Hepatocyte (in vitro differentiated cells): ENCODE measurements at regions not wholly inside any gene's neighbourhood (a gene's known extent, or its start where the extent isn't known, plus 50 kb on each side); places are given as distances from the start of the nearest gene placed in this dataset.
A peak's percentile ranks its signal among the peaks of the same experiment; 100 is the strongest.

ENCODE experiments used
- DNase-seq: peaks from one replicate; pipeline ENCODE4 v3.0.0-alpha.2; 2016; ENCODE audit warnings: low spot score
- H2AFZ ChIP-seq: fragments of 200-600 bp; sonication (generic); 2 replicates; pipeline ENCODE4 v1.6.0; 2016; ENCODE audit warnings: antibody characterized with exemption, mild to moderate bottlenecking
- H3K27ac ChIP-seq: fragments of 200-600 bp; sonication (generic); 2 replicates; pipeline ENCODE4 v1.5.1; 2016; ENCODE audit warnings: mild to moderate bottlenecking
- H3K27me3 ChIP-seq: fragments of 200-600 bp; sonication (generic); 2 replicates; pipeline ENCODE4 v1.6.1; 2016
- H3K36me3 ChIP-seq: fragments of 200-600 bp; sonication (generic); replicated peaks from 2 replicates; pipeline ENCODE4 v1.5.1; 2016; ENCODE audit warnings: low read depth; ENCODE audit not compliant: insufficient read depth
- H3K4me1 ChIP-seq: fragments of 200-600 bp; sonication (generic); 2 replicates; pipeline ENCODE4 v1.5.1; 2016; ENCODE audit warnings: mild to moderate bottlenecking, moderate library complexity; ENCODE audit not compliant: insufficient read depth
- H3K4me2 ChIP-seq: fragments of 200-600 bp; sonication (generic); 2 replicates; pipeline ENCODE4 v1.6.0; 2016
- H3K4me3 ChIP-seq: fragments of 200-600 bp; sonication (generic); 2 replicates; pipeline ENCODE4 v1.5.1; 2016; ENCODE audit warnings: mild to moderate bottlenecking
- H3K79me2 ChIP-seq: fragments of 200-600 bp; sonication (generic); 2 replicates; pipeline ENCODE4 v1.6.0; 2017; ENCODE audit warnings: mild to moderate bottlenecking
- H3K9me2 ChIP-seq: fragments of 200-600 bp; sonication (generic); replicated peaks from 2 replicates; pipeline ENCODE4 v1.6.0; 2017; ENCODE audit warnings: mild to moderate bottlenecking; ENCODE audit not compliant: insufficient read depth
- H3K9me3 ChIP-seq: fragments of 200-600 bp; sonication (generic); 2 replicates; pipeline ENCODE4 v1.5.1; 2016; ENCODE audit warnings: low read depth, mild to moderate bottlenecking
- H4K20me1 ChIP-seq: fragments of 200-600 bp; sonication (generic); 2 replicates; pipeline ENCODE4 v1.6.0; 2016; ENCODE audit warnings: mild to moderate bottlenecking; ENCODE audit not compliant: insufficient read depth, poor library complexity, severe bottlenecking
- CTCF ChIP-seq: fragments of 200-600 bp; sonication (generic); IDR thresholded peaks from 2 replicates; pipeline ENCODE4 v1.5.1; 2016; ENCODE audit warnings: antibody characterized with exemption, mild to moderate bottlenecking; ENCODE audit not compliant: poor library complexity
- EZH2 ChIP-seq: fragments of 200-600 bp; sonication (generic); IDR thresholded peaks from 2 replicates; pipeline ENCODE4 v1.6.1; 2016; ENCODE audit warnings: antibody characterized with exemption, mild to moderate bottlenecking, borderline replicate concordance
- EZH2phosphoT487 ChIP-seq: fragments of 200-600 bp; sonication (generic); IDR thresholded peaks from one replicate; pipeline ENCODE4 v1.6.1; 2018; ENCODE audit warnings: antibody characterized with exemption, mild to moderate bottlenecking, low read depth, moderate library complexity; ENCODE audit not compliant: unreplicated experiment, severe bottlenecking
- WGBS: methylation state at CpG from one replicate; pipeline ENCODE4 v1.1.6; 2016; ENCODE audit warnings: low lambda C conversion rate; ENCODE audit errors: missing lambda C conversion rate; 5-methylcytosine and 5-hydroxymethylcytosine counted together

- H3K4me2 ChIP-seq = no peak overlapping the region
- no peaks in the 10 kb centered on the region for H3K79me2 ChIP-seq
- no peaks in the 10 kb centered on the region for H3K36me3 ChIP-seq
- H3K9me2 ChIP-seq = no peaks in the 10 kb centered on the region
- DNase-seq = peak; percentile 23
- no peak for TF ChIP-seq EZH2
- TF ChIP-seq CTCF = no peak
- no peak for TF ChIP-seq EZH2phosphoT487
- H3K4me3 ChIP-seq = no peak overlapping the region
- no peaks in the 10 kb centered on the region for H3K27me3 ChIP-seq
- H4K20me1 ChIP-seq = no peaks in the 10 kb centered on the region
- H3K27ac ChIP-seq = no peak overlapping the region
- WGBS = 22% methylated on average over 2 of the region's 2 CpGs
- no peaks in the 10 kb centered on the region for H3K9me3 ChIP-seq
- H2AFZ ChIP-seq = no peak overlapping the region
- no peaks in the 10 kb centered on the region for H3K4me1 ChIP-seq
These were observed 726.1 kb downstream of the BRINP1 start for GRCh38 chr9:118643118-118643517.

GRCh38 chr9:118644066-118644465, 725.2 kb downstream of the BRINP1 start:
- Histone ChIP-seq H3K4me2 (no peak overlapping the region), H3K27me3 (no peaks in the 10 kb centered on the region), H3K27ac (no peak overlapping the region), H3K4me3 (no peak overlapping the region), H3K4me1 (no peaks in the 10 kb centered on the region), H4K20me1 (no peaks in the 10 kb centered on the region), H3K9me2 (no peaks in the 10 kb centered on the region), H3K9me3 (no peaks in the 10 kb centered on the region), H2AFZ (no peak overlapping the region), H3K79me2 (no peaks in the 10 kb centered on the region), H3K36me3 (no peaks in the 10 kb centered on the region)
- no peak for TF ChIP-seq CTCF
- no peak for TF ChIP-seq EZH2
- 96% methylated on average over 1 of the region's 1 CpG for WGBS
- no peak for DNase-seq

- no peak for DNase-seq
- H2AFZ ChIP-seq = no peak overlapping the region
- no peaks in the 10 kb centered on the region for H3K79me2 ChIP-seq
- H3K27ac ChIP-seq = no peak overlapping the region
- no peak for TF ChIP-seq EZH2phosphoT487
- TF ChIP-seq CTCF = no peak
- TF ChIP-seq EZH2 = no peak
- no peaks in the 10 kb centered on the region for H3K27me3 ChIP-seq
- H4K20me1 ChIP-seq = peaks cover 2% of the 10 kb centered on the region
- no peak overlapping the region for H3K4me3 ChIP-seq
- WGBS = 54% methylated on average over 1 of the region's 1 CpG
- no peak overlapping the region for H3K4me2 ChIP-seq
- H3K4me1 ChIP-seq = no peaks in the 10 kb centered on the region
- no peaks in the 10 kb centered on the region for H3K36me3 ChIP-seq
- no peaks in the 10 kb centered on the region for H3K9me2 ChIP-seq
- no peaks in the 10 kb centered on the region for H3K9me3 ChIP-seq
These were observed 721.9 kb downstream of the BRINP1 start for GRCh38 chr9:118647331-118647730.

- H2AFZ ChIP-seq = no peak overlapping the region
- H4K20me1 ChIP-seq = peaks cover 2% of the 10 kb centered on the region
- H3K9me3 ChIP-seq = no peaks in the 10 kb centered on the region
- no peaks in the 10 kb centered on the region for H3K4me1 ChIP-seq
- no peaks in the 10 kb centered on the region for H3K79me2 ChIP-seq
- H3K9me2 ChIP-seq = no peaks in the 10 kb centered on the region
- no peak overlapping the region for H3K27ac ChIP-seq
- H3K36me3 ChIP-seq = no peaks in the 10 kb centered on the region
- no peak overlapping the region for H3K4me3 ChIP-seq
- H3K4me2 ChIP-seq = no peak overlapping the region
- no peaks in the 10 kb centered on the region for H3K27me3 ChIP-seq
- no peak for DNase-seq
- no peak for TF ChIP-seq CTCF
- TF ChIP-seq EZH2 = no peak
- no peak for TF ChIP-seq EZH2phosphoT487
These were observed 718.8 kb downstream of the BRINP1 start for GRCh38 chr9:118650417-118650816.
